H9 (cell line): ENCODE measurements at regions not wholly inside any gene's neighbourhood (a gene's known extent, or its start where the extent isn't known, plus 50 kb on each side); places are given as distances from the start of the nearest gene placed in this dataset.
A peak's percentile ranks its signal among the peaks of the same experiment; 100 is the strongest.

Experiments
- DNase-seq: peaks from one replicate; pipeline ENCODE4 v3.0.0-alpha.2; 2017
- H2AFZ ChIP-seq: one replicate; pipeline ENCODE4 v1.6.1; 2013; ENCODE audit warnings: mild to moderate bottlenecking, low read length, control low read depth, moderate library complexity
- H2AK5ac ChIP-seq: 2 replicates; pipeline ENCODE4 v1.6.1; 2013; ENCODE audit warnings: low read length, control low read depth, mixed read lengths; ENCODE audit not compliant: insufficient read length
- H2BK120ac ChIP-seq: one replicate; pipeline ENCODE4 v1.6.1; 2013; ENCODE audit warnings: low read depth, mild to moderate bottlenecking, low read length, control low read depth, inconsistent platforms; ENCODE audit not compliant: poor library complexity, severe bottlenecking
- H2BK12ac ChIP-seq: 2 replicates; pipeline ENCODE4 v1.6.1; 2013; ENCODE audit warnings: low read length, control low read depth, mixed read lengths, low read depth; ENCODE audit not compliant: insufficient read length
- H2BK15ac ChIP-seq: 2 replicates; pipeline ENCODE4 v1.6.1; 2013; ENCODE audit warnings: low read depth, low read length, control low read depth
- H2BK20ac ChIP-seq: one replicate; pipeline ENCODE4 v1.6.1; 2013; ENCODE audit warnings: low read depth, mild to moderate bottlenecking, low read length, control low read depth, inconsistent platforms; ENCODE audit not compliant: poor library complexity, severe bottlenecking
- H2BK5ac ChIP-seq: 2 replicates; pipeline ENCODE4 v1.6.1; 2013; ENCODE audit warnings: low read length, control low read depth, mixed read lengths; ENCODE audit not compliant: insufficient read length
- H3K14ac ChIP-seq: 2 replicates; pipeline ENCODE4 v1.6.1; 2013; ENCODE audit warnings: low read length, control low read depth; ENCODE audit not compliant: insufficient read depth
- H3K18ac ChIP-seq: 2 replicates; pipeline ENCODE4 v1.6.1; 2013; ENCODE audit warnings: low read depth, mild to moderate bottlenecking, mixed read lengths, low read length, control low read depth; ENCODE audit not compliant: insufficient read length
- H3K23ac ChIP-seq: 2 replicates; pipeline ENCODE4 v1.6.1; 2013; ENCODE audit warnings: low read length, control low read depth, mixed read lengths, low read depth; ENCODE audit not compliant: insufficient read length
- H3K23me2 ChIP-seq: 2 replicates; pipeline ENCODE4 v1.6.1; 2013; ENCODE audit warnings: low read depth, mild to moderate bottlenecking, mixed read lengths, low read length, control low read depth; ENCODE audit not compliant: insufficient read length, poor library complexity, severe bottlenecking
- H3K27ac ChIP-seq: 2 replicates; pipeline ENCODE4 v1.5.1; 2013; ENCODE audit warnings: low read length, control low read depth, mixed read lengths, low read depth; ENCODE audit not compliant: insufficient read length
- H3K27me3 ChIP-seq: 2 replicates; pipeline ENCODE4 v1.6.1; 2013; ENCODE audit warnings: low read length, control low read depth, inconsistent platforms; ENCODE audit not compliant: insufficient read depth
- H3K4ac ChIP-seq: 2 replicates; pipeline ENCODE4 v1.6.1; 2013; ENCODE audit warnings: low read depth, mild to moderate bottlenecking, control low read depth, inconsistent platforms, low read length, moderate library complexity
- H3K4me1 ChIP-seq: 2 replicates; pipeline ENCODE4 v1.6.1; 2013; ENCODE audit warnings: low read length, control low read depth, inconsistent platforms; ENCODE audit not compliant: insufficient read depth
- H3K4me2 ChIP-seq: 2 replicates; pipeline ENCODE4 v1.6.1; 2013; ENCODE audit warnings: low read length, control low read depth, mixed read lengths; ENCODE audit not compliant: insufficient read length, insufficient read depth
- H3K56ac ChIP-seq: 2 replicates; pipeline ENCODE4 v1.6.1; 2013; ENCODE audit warnings: low read depth, mild to moderate bottlenecking, mixed read lengths, low read length, control low read depth; ENCODE audit not compliant: insufficient read length
- H3K79me1 ChIP-seq: 2 replicates; pipeline ENCODE4 v1.6.1; 2013; ENCODE audit warnings: low read depth, mild to moderate bottlenecking, moderate library complexity, low read length, control low read depth, inconsistent platforms; ENCODE audit not compliant: insufficient read depth, poor library complexity, severe bottlenecking
- H3K79me2 ChIP-seq: 2 replicates; pipeline ENCODE4 v1.6.1; 2013; ENCODE audit warnings: low read length, control low read depth, inconsistent platforms; ENCODE audit not compliant: insufficient read depth
- H3K9ac ChIP-seq: 2 replicates; pipeline ENCODE4 v1.6.1; 2013; ENCODE audit warnings: low read length, control low read depth, mixed read lengths; ENCODE audit not compliant: insufficient read length; ENCODE audit errors: extremely low read depth
- H3K9me3 ChIP-seq: one replicate; pipeline ENCODE4 v1.6.1; 2013; ENCODE audit warnings: low read depth, low read length, inconsistent platforms; ENCODE audit not compliant: control insufficient read depth
- H3T11ph ChIP-seq: one replicate; pipeline ENCODE4 v1.6.1; 2013; ENCODE audit warnings: mild to moderate bottlenecking, low read length, control low read depth, inconsistent platforms
- H4K20me1 ChIP-seq: one replicate; pipeline ENCODE4 v1.6.1; 2013; ENCODE audit not compliant: control insufficient read depth, insufficient read length, insufficient read depth
- H4K5ac ChIP-seq: 2 replicates; pipeline ENCODE4 v1.6.1; 2013; ENCODE audit warnings: low read depth, mild to moderate bottlenecking, mixed read lengths, low read length, control low read depth; ENCODE audit not compliant: insufficient read length
- H4K8ac ChIP-seq: replicated peaks from 2 replicates; pipeline ENCODE4 v1.6.1; 2013; ENCODE audit warnings: low read length, control low read depth, mixed read lengths, low read depth; ENCODE audit not compliant: insufficient read length
- H4K91ac ChIP-seq: 2 replicates; pipeline ENCODE4 v1.6.1; 2013; ENCODE audit warnings: low read depth, mild to moderate bottlenecking, moderate library complexity, mixed read lengths, low read length, control low read depth; ENCODE audit not compliant: insufficient read length
- H3K27ac Mint-ChIP-seq, 3 experiments: 2 replicates in 2 of 3; 3 replicates in 1 of 3; pipeline ENCODE4 v1.8.0; 2020 to 2021; ENCODE audit warnings: mixed read lengths in 3 of 3, mild to moderate bottlenecking in 1 of 3, moderate library complexity in 1 of 3
- H3K27me3 Mint-ChIP-seq: 2 replicates; pipeline ENCODE4 v1.8.0; 2021; ENCODE audit warnings: low read depth, mild to moderate bottlenecking, moderate library complexity, mixed read lengths
- H3K36me3 Mint-ChIP-seq, 3 experiments: 2 replicates in 2 of 3; 3 replicates in 1 of 3; pipeline ENCODE4 v1.8.0; 2020 to 2021; ENCODE audit warnings: low read depth in 3 of 3, mixed read lengths in 3 of 3; ENCODE audit not compliant: insufficient read depth in 1 of 3
- H3K4me1 Mint-ChIP-seq, 2 experiments: 2 replicates each; pipeline ENCODE4 v1.8.0; 2020; ENCODE audit warnings: mixed read lengths in 2 of 2
- H3K4me3 Mint-ChIP-seq, 2 experiments: 2 replicates in 1 of 2; 3 replicates in 1 of 2; pipeline ENCODE4 v1.8.0; 2020 to 2021; ENCODE audit warnings: mild to moderate bottlenecking in 2 of 2, mixed read lengths in 2 of 2, moderate library complexity in 1 of 2
- H3K9me3 Mint-ChIP-seq, 2 experiments: 2 replicates in 1 of 2; 3 replicates in 1 of 2; pipeline ENCODE4 v1.8.0; 2020; ENCODE audit warnings: mild to moderate bottlenecking in 2 of 2, mixed read lengths in 2 of 2, moderate library complexity in 1 of 2
- CTCF ChIP-seq: fragments of 200-600 bp; sonication (generic); conservative IDR thresholded peaks from 3 replicates; pipeline ENCODE4 v1.8.0; 2021; ENCODE audit warnings: antibody characterized with exemption, mild to moderate bottlenecking
- WGBS: extraction: QIAGEN DNeasy Blood & Tissue Kit; methylation state at CpG from one replicate; pipeline ENCODE4 v1.1.7; 2013; ENCODE audit warnings: missing lambda C conversion rate, low lambda C conversion rate, mixed read lengths; ENCODE audit not compliant: insufficient read length; ENCODE audit errors: extremely low coverage; 5-methylcytosine and 5-hydroxymethylcytosine counted together

- Histone ChIP-seq H4K5ac (no peak overlapping the region), H3K4me1 (no peaks in the 10 kb centered on the region), H4K20me1 (no peaks in the 10 kb centered on the region), H3K56ac (no peak overlapping the region), H3K23me2 (no peaks in the 10 kb centered on the region), H3K18ac (no peak overlapping the region), H3K14ac (no peak overlapping the region), H4K8ac (no peak overlapping the region), H3K27me3 (no peaks in the 10 kb centered on the region), H3K27ac (no peak overlapping the region), H3K4ac (no peak overlapping the region), H2BK120ac (no peak overlapping the region), H2AK5ac (no peak overlapping the region), H2AFZ (no peak overlapping the region), H3K4me2 (no peak overlapping the region), H3K9ac (no peak overlapping the region), H2BK20ac (no peak overlapping the region), H3K9me3 (peaks cover 20% of the 10 kb centered on the region), H3K23ac (no peak overlapping the region), H3K79me1 (no peaks in the 10 kb centered on the region), H2BK5ac (no peak overlapping the region), H4K91ac (no peak overlapping the region), H2BK12ac (no peak overlapping the region), H3T11ph (no peak overlapping the region), H2BK15ac (no peak overlapping the region), H3K79me2 (no peaks in the 10 kb centered on the region)
- no CpG with 5 or more reads among the region's 1 CpG for WGBS
- Mint-ChIP-seq H3K27ac (0 out of 7 replicates have a peak overlapping the region, but pooled peaks of 1 of the 3 experiments have one; percentile 34), H3K4me3 (no peak overlapping the region), H3K9me3 (peaks cover 29 to 35% of the 10 kb centered on the region in 2 experiments), H3K4me1 (peaks cover 12 to 13% of the 10 kb centered on the region in 2 experiments), H3K27me3 (no peaks in the 10 kb centered on the region), H3K36me3 (peaks cover 28 to 40% (median 31%) of the 10 kb centered on the region in 3 experiments)
- no peak for DNase-seq
- TF ChIP-seq CTCF, result no peak
Measured at GRCh38 chr2:171241771-171242170, 81.1 kb upstream of the TLK1 start.
